ENCODE measurements at regions not wholly inside any gene's neighbourhood (a gene's known extent, or its start where the extent isn't known, plus 50 kb on each side); places are given as distances from the start of the nearest gene placed in this dataset.

DNA sequence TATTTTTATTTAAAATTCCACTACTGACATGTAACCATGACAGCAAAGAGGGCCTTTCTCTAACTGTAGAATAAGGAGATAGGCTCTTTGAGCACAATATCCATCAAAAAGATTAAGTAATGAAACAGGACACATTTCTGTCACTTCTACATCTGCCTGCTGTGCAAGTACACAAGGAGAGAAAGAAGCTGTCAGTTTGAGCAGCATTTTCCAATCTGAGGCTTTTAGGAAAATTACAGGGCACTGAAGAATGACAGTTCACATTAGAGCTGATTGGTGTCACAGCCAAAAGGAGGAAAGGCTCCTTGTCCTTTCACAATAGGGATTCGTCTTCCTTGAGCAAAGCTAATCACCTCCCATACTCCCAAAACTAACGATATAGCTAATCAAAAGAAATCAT is 158.8 kb upstream of the TAC1 start:
- DNase-seq = no peak
- 73 to 83% (median 77%) methylated on average over 2 of the region's 2 CpGs for WGBS, 3 donors
- Histone ChIP-seq H3K27me3 (ENCODE audit: control insufficient read depth in 3 of 3, insufficient read depth in 3 of 3, low read length in 3 of 3) (no peaks in the 10 kb centered on the region), H3K4me1 (ENCODE audit: control insufficient read depth in 3 of 3, insufficient read depth in 2 of 3, low read depth in 1 of 3, low read length in 2 of 3) (no peaks in the 10 kb centered on the region), H3K9me3 (ENCODE audit: control insufficient read depth in 2 of 2, insufficient read depth in 1 of 2, low read depth in 1 of 2, low read length in 1 of 2) (no peaks in the 10 kb centered on the region), H3K4me3 (ENCODE audit: low read depth in 1 of 3, low read length in 3 of 3) (no peak overlapping the region), H3K27ac (ENCODE audit: low read depth in 1 of 3, low read length in 2 of 3) (no peak overlapping the region), H3K36me3 (ENCODE audit: control insufficient read depth in 3 of 3, insufficient read depth in 2 of 3, low read depth in 1 of 3, low read length in 3 of 3) (no peaks in the 10 kb centered on the region)
- FAIRE-seq = no peak

DNA sequence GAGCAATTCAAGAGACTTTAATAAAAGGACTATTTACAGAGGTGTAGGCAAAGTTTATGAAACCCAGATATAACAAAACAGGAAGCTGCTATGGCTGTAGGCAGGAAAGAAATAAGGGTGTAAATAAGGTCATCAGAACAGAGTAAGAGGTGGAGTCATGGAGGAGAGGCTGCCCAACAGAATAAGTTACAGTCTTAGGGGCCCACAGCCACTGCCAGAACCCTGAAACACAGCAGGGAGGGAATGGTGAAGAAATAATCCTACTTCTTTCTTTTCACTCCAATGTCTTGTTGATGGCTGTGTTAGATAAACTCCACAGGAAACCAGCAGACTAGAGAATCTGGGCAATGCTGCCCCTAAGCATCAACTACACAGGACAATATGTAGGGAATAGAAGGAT is 155.8 kb upstream of the TAC1 start:
- Histone ChIP-seq H3K36me3 (ENCODE audit: control insufficient read depth in 3 of 3, insufficient read depth in 2 of 3, low read depth in 1 of 3, low read length in 3 of 3) (no peaks in the 10 kb centered on the region), H3K4me3 (ENCODE audit: low read depth in 1 of 3, low read length in 3 of 3) (no peak overlapping the region), H3K27me3 (ENCODE audit: control insufficient read depth in 3 of 3, insufficient read depth in 3 of 3, low read length in 3 of 3) (no peaks in the 10 kb centered on the region), H3K4me1 (ENCODE audit: control insufficient read depth in 3 of 3, insufficient read depth in 2 of 3, low read depth in 1 of 3, low read length in 2 of 3) (no peaks in the 10 kb centered on the region), H3K27ac (ENCODE audit: low read depth in 1 of 3, low read length in 2 of 3) (no peak overlapping the region), H3K9me3 (ENCODE audit: control insufficient read depth in 2 of 2, insufficient read depth in 1 of 2, low read depth in 1 of 2, low read length in 1 of 2) (peaks cover 0 to 9% of the 10 kb centered on the region in 2 donors)
- FAIRE-seq = no peak
- DNase-seq = no peak

- no peak for FAIRE-seq
- Histone ChIP-seq H3K4me1 (ENCODE audit: control insufficient read depth in 3 of 3, insufficient read depth in 2 of 3, low read depth in 1 of 3, low read length in 2 of 3) (no peaks in the 10 kb centered on the region), H3K27ac (ENCODE audit: low read depth in 1 of 3, low read length in 2 of 3) (no peak overlapping the region), H3K9me3 (ENCODE audit: control insufficient read depth in 2 of 2, insufficient read depth in 1 of 2, low read depth in 1 of 2, low read length in 1 of 2) (peaks cover 0 to 9% of the 10 kb centered on the region in 2 donors), H3K36me3 (ENCODE audit: control insufficient read depth in 3 of 3, insufficient read depth in 2 of 3, low read depth in 1 of 3, low read length in 3 of 3) (no peaks in the 10 kb centered on the region), H3K4me3 (ENCODE audit: low read depth in 1 of 3, low read length in 3 of 3) (no peak overlapping the region), H3K27me3 (ENCODE audit: control insufficient read depth in 3 of 3, insufficient read depth in 3 of 3, low read length in 3 of 3) (no peaks in the 10 kb centered on the region)
- WGBS, 3 donors = 76 to 83% (median 77%) methylated on average over 5 of the region's 5 CpGs
- no peak for DNase-seq
Observed at GRCh38 chr7:97578225-97578624, 153.7 kb upstream of the TAC1 start.

GRCh38 chr7:97580205-97580604 is 151.7 kb upstream of the TAC1 start:
- Histone ChIP-seq H3K36me3 (ENCODE audit: control insufficient read depth in 3 of 3, insufficient read depth in 2 of 3, low read depth in 1 of 3, low read length in 3 of 3) (no peaks in the 10 kb centered on the region), H3K4me3 (ENCODE audit: low read depth in 1 of 3, low read length in 3 of 3) (no peak overlapping the region), H3K27me3 (ENCODE audit: control insufficient read depth in 3 of 3, insufficient read depth in 3 of 3, low read length in 3 of 3) (no peaks in the 10 kb centered on the region), H3K27ac (ENCODE audit: low read depth in 1 of 3, low read length in 2 of 3) (no peak overlapping the region), H3K9me3 (ENCODE audit: control insufficient read depth in 2 of 2, insufficient read depth in 1 of 2, low read depth in 1 of 2, low read length in 1 of 2) (peaks cover 0 to 9% of the 10 kb centered on the region in 2 donors), H3K4me1 (ENCODE audit: control insufficient read depth in 3 of 3, insufficient read depth in 2 of 3, low read depth in 1 of 3, low read length in 2 of 3) (no peaks in the 10 kb centered on the region)
- FAIRE-seq = no peak
- no peak for DNase-seq
- 80 to 86% (median 83%) methylated on average over 5 of the region's 5 CpGs for WGBS, 3 donors

DNA sequence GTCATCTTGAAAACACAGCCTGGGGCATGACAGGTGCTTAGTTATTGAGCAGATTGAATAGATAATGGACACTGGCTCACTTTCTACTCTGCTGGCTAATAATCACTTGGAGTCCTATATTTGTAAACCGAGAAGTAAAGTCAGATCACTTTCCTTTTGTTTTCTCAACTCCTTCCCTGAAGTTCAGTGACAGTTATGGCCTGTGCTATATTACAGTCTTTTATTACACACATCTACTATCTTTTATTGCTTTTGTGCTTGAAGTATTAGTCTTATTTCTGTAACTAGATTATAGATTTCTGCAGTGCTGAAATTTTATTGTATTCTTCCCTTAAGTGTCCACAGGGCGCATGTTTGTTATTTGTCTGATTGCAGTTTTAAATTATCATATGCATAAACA is 136.4 kb upstream of the TAC1 start:
- Histone ChIP-seq H3K36me3 (ENCODE audit: control insufficient read depth in 3 of 3, insufficient read depth in 2 of 3, low read depth in 1 of 3, low read length in 3 of 3) (no peaks in the 10 kb centered on the region), H3K27ac (ENCODE audit: low read depth in 1 of 3, low read length in 2 of 3) (no peak overlapping the region), H3K9me3 (ENCODE audit: control insufficient read depth in 2 of 2, insufficient read depth in 1 of 2, low read depth in 1 of 2, low read length in 1 of 2) (no peaks in the 10 kb centered on the region), H3K4me3 (ENCODE audit: low read depth in 1 of 3, low read length in 3 of 3) (no peak overlapping the region), H3K4me1 (ENCODE audit: control insufficient read depth in 3 of 3, insufficient read depth in 2 of 3, low read depth in 1 of 3, low read length in 2 of 3) (no peaks in the 10 kb centered on the region), H3K27me3 (ENCODE audit: control insufficient read depth in 3 of 3, insufficient read depth in 3 of 3, low read length in 3 of 3) (no peaks in the 10 kb centered on the region)
- FAIRE-seq = no peak
- WGBS, 3 donors = 54 to 80% (median 72%) methylated on average over 2 of the region's 2 CpGs
- no peak for DNase-seq

GRCh38 chr7:97601931-97602457 is 129.9 kb upstream of the TAC1 start:
- Histone ChIP-seq H3K36me3 (ENCODE audit: control insufficient read depth in 3 of 3, insufficient read depth in 2 of 3, low read depth in 1 of 3, low read length in 3 of 3) (no peaks in the 10 kb centered on the region), H3K4me3 (ENCODE audit: low read depth in 1 of 3, low read length in 3 of 3) (no peak overlapping the region), H3K27ac (ENCODE audit: low read depth in 1 of 3, low read length in 2 of 3) (no peak overlapping the region), H3K9me3 (ENCODE audit: control insufficient read depth in 2 of 2, insufficient read depth in 1 of 2, low read depth in 1 of 2, low read length in 1 of 2) (no peaks in the 10 kb centered on the region), H3K27me3 (ENCODE audit: control insufficient read depth in 3 of 3, insufficient read depth in 3 of 3, low read length in 3 of 3) (no peaks in the 10 kb centered on the region), H3K4me1 (ENCODE audit: control insufficient read depth in 3 of 3, insufficient read depth in 2 of 3, low read depth in 1 of 3, low read length in 2 of 3) (no peaks in the 10 kb centered on the region)
- no peak for FAIRE-seq
- no peak for DNase-seq
- 52 to 68% (median 65%) methylated on average over 1 of the region's 1 CpG for WGBS, 3 donors

DNA sequence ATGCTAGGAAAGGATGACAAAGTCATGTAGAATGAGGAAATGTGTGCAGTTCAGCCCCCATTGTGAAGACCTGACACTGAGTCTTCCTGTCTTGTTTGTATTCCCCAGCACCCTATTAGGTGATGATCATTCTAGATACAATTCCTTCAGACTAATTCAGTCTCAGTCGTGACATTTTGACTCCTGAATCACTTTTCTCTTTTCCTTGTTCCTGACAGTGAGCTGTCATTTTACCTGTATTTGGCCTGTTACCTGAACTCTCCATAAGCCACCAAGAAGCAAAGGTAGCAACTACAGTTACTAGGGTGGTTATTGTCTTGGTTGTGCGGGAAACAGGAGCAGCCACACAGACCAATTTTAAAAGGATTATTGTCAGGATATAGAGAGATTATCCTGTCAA is 111.4 kb upstream of the TAC1 start:
- WGBS, 3 donors = 77 to 86% (median 80%) methylated on average over 2 of the region's 2 CpGs
- no peaks in the 10 kb centered on the region for H3K36me3 ChIP-seq (ENCODE audit: control insufficient read depth in 3 of 3, insufficient read depth in 2 of 3, low read depth in 1 of 3, low read length in 3 of 3)
- H3K27ac ChIP-seq (ENCODE audit: low read depth in 1 of 3, low read length in 2 of 3) = no peak overlapping the region
- no peaks in the 10 kb centered on the region for H3K27me3 ChIP-seq (ENCODE audit: control insufficient read depth in 3 of 3, insufficient read depth in 3 of 3, low read length in 3 of 3)
- H3K9me3 ChIP-seq (ENCODE audit: control insufficient read depth in 2 of 2, insufficient read depth in 1 of 2, low read depth in 1 of 2, low read length in 1 of 2) = no peaks in the 10 kb centered on the region
- H3K4me1 ChIP-seq (ENCODE audit: control insufficient read depth in 3 of 3, insufficient read depth in 2 of 3, low read depth in 1 of 3, low read length in 2 of 3) = no peaks in the 10 kb centered on the region
- DNase-seq = no peak
- FAIRE-seq = no peak
- no peak overlapping the region for H3K4me3 ChIP-seq (ENCODE audit: low read depth in 1 of 3, low read length in 3 of 3)

DNA sequence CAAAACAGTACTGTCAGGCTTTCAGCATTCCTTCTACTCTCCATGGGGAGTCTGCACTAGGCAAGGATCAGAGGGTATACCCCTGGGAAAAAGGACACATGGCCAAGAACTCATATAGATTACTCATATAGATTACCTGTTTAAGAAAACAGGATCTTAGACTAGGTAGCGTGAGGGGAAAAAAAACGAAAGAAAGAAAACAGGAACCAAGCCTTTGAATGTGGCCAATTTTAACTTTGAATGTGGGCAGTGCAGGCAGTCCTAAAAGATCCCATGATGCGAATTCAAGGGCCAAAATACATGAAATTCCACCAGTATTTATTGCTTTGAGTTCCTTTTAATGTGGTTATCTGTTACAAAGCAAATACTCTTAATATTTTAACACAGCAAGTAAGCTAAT is 108.6 kb upstream of the TAC1 start:
- Histone ChIP-seq H3K4me3 (ENCODE audit: low read depth in 1 of 3, low read length in 3 of 3) (no peak overlapping the region), H3K4me1 (ENCODE audit: control insufficient read depth in 3 of 3, insufficient read depth in 2 of 3, low read depth in 1 of 3, low read length in 2 of 3) (no peaks in the 10 kb centered on the region), H3K27ac (ENCODE audit: low read depth in 1 of 3, low read length in 2 of 3) (no peak overlapping the region), H3K36me3 (ENCODE audit: control insufficient read depth in 3 of 3, insufficient read depth in 2 of 3, low read depth in 1 of 3, low read length in 3 of 3) (no peaks in the 10 kb centered on the region), H3K27me3 (ENCODE audit: control insufficient read depth in 3 of 3, insufficient read depth in 3 of 3, low read length in 3 of 3) (no peaks in the 10 kb centered on the region), H3K9me3 (ENCODE audit: control insufficient read depth in 2 of 2, insufficient read depth in 1 of 2, low read depth in 1 of 2, low read length in 1 of 2) (no peaks in the 10 kb centered on the region)
- FAIRE-seq (no peak), DNase-seq (no peak)
- 58 to 67% (median 60%) methylated on average over 3 of the region's 3 CpGs for WGBS, 3 donors

GRCh38 chr7:97630116-97630515 is 101.8 kb upstream of the TAC1 start:
- no peaks in the 10 kb centered on the region for H3K36me3 ChIP-seq (ENCODE audit: control insufficient read depth in 3 of 3, insufficient read depth in 2 of 3, low read depth in 1 of 3, low read length in 3 of 3)
- no peak overlapping the region for H3K27ac ChIP-seq (ENCODE audit: low read depth in 1 of 3, low read length in 2 of 3)
- no peaks in the 10 kb centered on the region for H3K4me1 ChIP-seq (ENCODE audit: control insufficient read depth in 3 of 3, insufficient read depth in 2 of 3, low read depth in 1 of 3, low read length in 2 of 3)
- no peaks in the 10 kb centered on the region for H3K9me3 ChIP-seq (ENCODE audit: control insufficient read depth in 2 of 2, insufficient read depth in 1 of 2, low read depth in 1 of 2, low read length in 1 of 2)
- DNase-seq = no peak
- no peaks in the 10 kb centered on the region for H3K27me3 ChIP-seq (ENCODE audit: control insufficient read depth in 3 of 3, insufficient read depth in 3 of 3, low read length in 3 of 3)
- H3K4me3 ChIP-seq (ENCODE audit: low read depth in 1 of 3, low read length in 3 of 3) = no peak overlapping the region
- no peak for FAIRE-seq
- WGBS, 3 donors = 88 to 97% (median 94%) methylated on average over 1 of the region's 1 CpG
